GM19468 (cell line): ENCODE measurements at regions not wholly inside any gene's neighbourhood (a gene's known extent, or its start where the extent isn't known, plus 50 kb on each side); places are given as distances from the start of the nearest gene placed in this dataset.
"Not testable (repeated sequence)": the region's sequence is repeated elsewhere in the genome, so short reads cannot be mapped to it uniquely, and the experiment has no call there.

Experiments used
- ATAC-seq: cut with Tn5 transposase; IDR thresholded peaks from one replicate; pipeline ENCODE4 v1.9.1; 2021; ENCODE audit warnings: mild to moderate bottlenecking, moderate library complexity, moderate number of reproducible peaks; ENCODE audit not compliant: unreplicated experiment; ENCODE audit errors: extremely low read depth

DNA sequence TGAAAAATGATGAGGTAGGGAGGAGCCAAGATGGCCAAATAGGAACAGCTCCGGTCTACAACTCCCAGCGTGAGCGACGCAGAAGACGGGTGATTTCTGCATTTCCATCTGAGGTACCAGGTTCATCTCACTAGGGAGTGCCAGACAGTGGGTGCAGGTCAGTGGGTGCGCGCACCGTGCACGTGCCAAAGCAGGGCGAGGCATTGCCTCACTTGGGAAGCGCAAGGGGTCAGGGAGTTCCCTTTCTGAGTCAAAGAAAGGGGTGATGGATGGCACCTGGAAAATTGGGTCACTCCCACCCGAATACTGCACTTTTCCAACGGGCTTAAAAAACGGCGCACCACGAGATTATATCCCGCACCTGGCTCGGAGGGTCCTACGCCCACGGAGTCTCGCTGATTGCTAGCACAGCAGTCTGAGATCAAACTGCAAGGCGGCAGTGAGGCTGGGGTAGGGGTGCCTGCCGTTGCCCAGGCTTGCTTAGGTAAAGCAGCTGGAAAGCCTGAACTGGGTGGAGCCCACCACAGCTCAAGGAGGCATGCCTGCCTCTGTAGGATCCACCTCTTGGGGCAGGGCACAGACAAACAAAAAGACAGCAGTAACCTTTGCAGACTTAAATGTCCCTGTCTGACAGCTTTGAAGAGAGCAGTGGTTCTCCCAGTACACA lies 230.5 kb downstream of the GOLGA6L6 start:
- not testable (repeated sequence) for ATAC-seq

DNA sequence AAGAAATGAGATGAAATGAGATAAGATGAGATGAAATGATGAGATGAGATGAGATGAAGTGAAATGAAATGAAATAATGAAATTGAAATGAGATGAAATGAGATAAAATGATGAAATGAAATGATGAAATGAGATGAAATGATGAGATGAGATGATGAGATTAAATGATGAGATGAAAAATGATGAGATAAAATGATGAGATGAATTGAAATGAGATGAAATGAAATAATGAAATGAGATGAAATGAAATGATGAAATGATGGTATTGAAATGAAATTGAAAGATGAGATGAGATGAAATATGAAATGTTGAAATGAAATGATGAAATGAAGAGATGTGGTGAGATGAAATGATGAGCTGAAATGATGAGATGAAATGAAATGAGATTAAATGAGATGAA lies 231.0 kb downstream of the GOLGA6L6 start:
- ATAC-seq: no peak

DNA sequence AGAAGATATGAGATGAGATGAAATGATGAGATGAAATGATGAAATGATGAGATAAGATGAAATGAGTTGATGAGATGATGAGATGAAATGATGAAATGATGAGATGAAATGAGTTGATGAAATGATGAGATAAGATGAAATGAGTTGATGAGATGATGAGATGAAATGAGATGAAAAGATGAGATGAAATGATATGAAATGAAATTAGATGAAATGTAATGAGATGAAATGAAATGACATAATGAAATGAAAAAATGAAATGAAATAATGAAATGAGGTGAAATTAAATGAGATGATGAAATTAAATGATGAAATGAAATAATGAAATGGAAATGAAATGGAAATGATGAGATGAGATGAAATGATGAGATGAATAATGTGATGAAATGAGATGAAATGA lies 231.6 kb downstream of the GOLGA6L6 start:
- not testable (repeated sequence) for ATAC-seq

DNA sequence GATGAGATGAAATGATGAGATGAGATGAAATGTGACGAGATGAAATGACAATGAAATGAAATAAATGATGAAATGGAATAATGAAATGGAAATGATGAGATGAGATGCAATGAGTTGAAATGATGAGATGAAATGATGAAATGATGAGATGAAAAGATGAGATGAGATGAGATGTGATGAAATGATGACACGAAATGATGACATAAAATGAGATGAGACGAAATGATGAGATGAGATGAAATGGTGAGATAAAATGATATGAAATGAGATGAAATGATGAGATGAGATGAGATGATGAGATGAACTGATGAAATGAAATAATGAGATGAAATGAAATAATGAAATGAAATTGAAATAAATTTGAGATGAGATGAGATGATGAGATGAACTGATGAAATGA lies 232.2 kb downstream of the GOLGA6L6 start:
- not testable (repeated sequence) for ATAC-seq

DNA sequence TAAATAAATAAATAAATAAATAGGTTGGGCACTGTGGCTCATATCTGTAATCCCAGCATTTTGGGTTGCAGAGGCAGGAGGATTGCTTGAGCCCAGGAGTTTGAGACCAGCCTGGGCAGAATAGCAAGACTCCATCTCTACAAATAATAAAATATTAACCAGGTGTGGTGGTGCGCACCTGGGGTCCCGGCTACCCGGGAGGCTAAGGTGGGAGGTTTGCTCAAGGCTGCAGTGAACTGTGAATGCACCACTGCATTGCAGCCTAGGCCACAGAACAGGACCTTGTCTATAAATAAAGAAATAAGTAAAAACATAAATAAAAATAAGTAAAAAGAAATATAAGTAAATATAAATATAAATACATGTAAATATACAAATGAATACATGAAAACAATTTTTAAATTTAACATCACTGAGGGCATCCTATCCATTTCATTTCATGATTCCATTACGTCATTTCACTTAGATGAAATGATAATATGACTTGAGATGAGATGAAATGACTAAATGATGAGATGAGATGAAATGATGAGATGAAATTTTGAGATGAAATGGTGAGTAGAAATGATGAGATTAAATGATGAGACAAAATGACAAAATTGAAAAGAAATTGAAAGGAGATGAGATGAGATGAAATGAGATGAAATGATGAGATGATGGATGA lies 233.4 kb downstream of the GOLGA6L6 start:
- not testable (repeated sequence) for ATAC-seq

DNA sequence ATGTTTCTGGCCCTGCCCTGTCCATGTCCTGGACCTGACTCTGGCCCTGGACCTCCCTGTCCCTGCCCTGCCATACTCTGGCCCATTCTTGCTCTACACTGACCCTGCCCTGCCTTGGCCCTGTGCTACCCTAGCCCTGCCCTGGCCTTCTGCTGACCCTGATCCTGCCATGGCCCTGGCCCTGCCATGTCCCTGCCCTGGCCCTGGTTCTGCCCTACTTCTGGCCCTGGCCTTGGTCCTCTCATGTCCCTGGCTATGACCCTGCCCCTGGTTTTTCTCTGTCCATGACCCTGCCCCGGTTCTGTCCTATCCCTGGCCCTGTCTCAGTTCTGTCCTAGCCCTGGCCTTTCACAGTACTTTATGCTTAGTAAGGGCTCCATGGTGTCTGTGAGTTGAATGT lies 234.5 kb downstream of the GOLGA6L6 start:
- not testable (repeated sequence) for ATAC-seq

DNA sequence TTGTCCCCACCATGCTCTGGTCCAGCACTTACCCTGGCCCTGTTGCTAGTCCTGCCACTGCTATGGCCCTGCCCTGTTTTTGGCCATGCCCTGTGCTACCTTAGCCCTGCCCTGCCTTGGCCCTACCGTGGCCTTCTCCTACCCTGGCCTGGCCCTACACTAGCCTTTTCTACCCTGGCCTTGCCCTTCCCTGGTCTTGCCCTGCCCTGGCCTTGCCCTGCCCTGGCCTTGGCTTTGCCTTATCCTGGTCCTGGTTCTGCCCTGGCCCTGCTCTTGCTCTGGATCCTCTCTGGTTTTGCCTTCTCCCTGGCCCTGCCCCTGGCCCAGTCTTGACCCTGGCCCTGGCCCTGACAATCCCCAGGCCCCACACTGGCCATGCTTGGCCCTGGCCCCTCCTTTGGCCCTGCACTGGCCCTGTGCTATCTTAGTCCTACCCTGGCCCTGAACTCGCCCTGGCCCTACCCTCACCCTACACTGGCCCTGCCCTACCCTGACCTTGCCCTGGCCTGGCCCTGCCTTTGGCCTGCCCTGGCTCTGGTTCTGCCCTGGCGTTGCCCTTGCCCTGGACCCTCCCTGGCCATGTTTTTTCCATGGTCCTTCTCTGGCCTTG lies 235.0 kb downstream of the GOLGA6L6 start:
- ATAC-seq: not testable (repeated sequence)

DNA sequence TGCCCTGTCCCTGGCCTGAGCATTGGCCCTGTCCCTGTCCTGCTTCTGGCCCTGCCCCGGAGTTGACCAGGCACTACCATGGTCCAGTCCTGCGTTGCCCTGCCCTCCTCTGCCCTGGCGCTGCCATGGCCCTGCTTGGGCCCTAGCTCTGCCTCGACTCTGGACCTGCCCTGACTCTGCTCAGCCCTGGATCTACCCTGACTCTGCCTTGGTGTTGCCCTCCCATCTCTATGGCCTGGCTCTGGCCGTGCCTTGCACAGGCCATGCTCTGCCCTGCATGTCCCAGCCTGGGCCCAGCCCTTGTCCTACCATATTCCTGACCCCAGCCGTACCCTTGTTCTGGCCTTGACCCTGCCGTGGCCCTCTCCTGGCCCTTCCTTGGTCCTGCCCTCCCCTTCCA lies 235.7 kb downstream of the GOLGA6L6 start:
- ATAC-seq: not testable (repeated sequence)

DNA sequence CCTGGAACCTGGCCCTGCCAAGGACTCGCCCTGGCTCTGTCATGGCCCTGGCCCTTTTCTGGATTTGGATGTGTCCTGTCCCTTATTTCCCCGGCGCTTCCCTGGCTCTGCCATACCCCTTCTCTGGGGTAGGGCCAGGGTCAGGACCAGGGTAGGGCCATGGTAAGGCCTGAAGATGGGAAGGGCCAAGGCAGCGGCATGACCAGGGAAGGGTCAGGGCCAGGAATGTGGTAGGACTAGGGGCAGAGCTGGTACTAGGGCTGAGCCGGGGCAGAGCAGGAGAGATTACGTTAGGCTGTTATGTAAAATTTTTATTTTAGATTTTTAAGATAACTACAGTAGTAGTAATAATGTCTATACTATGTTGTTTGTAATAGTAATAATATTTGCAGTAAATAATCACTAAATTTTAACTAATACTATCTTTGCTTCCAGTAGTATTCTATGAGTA lies 236.6 kb downstream of the GOLGA6L6 start:
- ATAC-seq: not testable (repeated sequence)

DNA sequence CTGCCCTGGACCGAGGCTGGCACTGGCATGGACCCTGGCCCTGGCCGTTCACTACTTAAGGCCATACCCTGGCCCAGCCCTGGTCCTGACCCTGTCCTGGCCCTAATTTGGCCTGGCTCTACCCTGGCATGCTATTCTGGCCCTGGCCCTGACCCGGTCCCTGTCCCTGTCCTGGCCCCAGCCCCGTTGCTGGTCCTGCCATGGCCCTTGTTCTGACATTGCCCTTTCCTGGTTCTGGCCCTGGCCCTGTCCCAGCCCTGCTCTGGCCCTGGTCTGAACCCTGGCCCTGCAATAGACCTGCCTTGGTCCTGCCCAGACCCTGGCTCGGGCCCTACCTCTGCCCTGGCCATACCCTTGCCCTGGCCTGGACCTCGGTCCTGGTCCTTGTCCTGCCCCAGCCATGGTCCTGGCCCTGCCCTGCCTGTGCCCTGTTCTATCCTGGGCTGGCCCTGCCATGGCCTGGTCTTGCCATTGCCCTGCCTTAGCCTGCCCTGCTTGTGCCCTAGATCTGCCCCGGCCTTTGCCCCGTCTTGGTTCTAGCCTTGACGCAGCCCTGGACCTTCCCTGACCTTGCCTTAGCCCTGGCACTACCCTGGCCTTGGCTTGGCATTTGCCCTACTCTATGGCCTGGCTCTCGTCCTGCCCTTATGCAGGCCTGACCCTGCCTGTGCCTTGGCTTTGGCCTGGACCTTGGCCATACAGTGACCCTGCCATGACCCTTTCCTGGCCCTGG lies 237.2 kb downstream of the GOLGA6L6 start:
- ATAC-seq: not testable (repeated sequence)

DNA sequence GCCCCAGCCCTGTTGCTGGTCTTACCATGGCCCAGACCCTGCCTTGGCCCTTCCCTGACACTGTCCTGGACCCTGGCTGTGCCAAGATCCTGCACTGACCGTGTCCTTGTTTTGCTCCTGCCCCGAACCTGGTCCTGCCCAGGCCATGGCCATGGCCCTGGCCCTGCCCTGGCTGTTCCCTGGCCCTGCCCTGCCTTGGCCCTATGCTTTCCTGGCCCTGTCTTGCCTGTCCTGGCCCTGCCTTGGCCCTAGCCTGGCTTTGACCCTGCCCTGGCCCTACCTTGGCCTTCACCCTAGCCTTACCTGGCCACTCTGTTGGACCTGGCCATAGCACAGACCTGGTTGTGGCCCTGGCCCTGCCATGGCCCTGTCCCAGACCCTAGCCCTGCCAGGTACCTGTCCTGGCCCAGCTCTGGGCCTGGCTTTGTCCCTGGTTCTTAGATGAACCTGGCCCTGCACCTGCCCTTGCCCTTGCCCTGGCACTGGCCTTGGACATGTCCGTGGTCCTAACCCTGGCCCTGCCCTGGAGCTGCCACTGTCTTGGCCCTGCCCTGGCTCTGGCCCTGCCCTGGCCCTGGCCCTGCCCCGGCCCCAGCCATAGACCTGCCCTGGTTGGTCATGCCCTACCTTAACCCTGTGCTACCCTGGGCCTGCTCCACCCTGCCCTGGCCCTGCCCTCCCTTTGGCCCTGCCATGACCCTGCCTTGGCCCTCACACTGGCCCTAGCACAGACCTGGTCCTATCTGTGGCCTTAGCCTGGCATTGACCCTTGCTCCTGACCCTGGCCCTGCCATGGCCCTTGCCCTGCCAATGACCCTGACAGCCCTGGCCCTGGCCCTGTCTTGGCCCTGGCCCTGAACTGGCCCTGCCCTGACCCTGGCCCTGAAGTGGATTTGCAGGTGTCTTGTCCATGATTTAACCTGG lies 238.1 kb downstream of the GOLGA6L6 start:
- ATAC-seq: not testable (repeated sequence)

DNA sequence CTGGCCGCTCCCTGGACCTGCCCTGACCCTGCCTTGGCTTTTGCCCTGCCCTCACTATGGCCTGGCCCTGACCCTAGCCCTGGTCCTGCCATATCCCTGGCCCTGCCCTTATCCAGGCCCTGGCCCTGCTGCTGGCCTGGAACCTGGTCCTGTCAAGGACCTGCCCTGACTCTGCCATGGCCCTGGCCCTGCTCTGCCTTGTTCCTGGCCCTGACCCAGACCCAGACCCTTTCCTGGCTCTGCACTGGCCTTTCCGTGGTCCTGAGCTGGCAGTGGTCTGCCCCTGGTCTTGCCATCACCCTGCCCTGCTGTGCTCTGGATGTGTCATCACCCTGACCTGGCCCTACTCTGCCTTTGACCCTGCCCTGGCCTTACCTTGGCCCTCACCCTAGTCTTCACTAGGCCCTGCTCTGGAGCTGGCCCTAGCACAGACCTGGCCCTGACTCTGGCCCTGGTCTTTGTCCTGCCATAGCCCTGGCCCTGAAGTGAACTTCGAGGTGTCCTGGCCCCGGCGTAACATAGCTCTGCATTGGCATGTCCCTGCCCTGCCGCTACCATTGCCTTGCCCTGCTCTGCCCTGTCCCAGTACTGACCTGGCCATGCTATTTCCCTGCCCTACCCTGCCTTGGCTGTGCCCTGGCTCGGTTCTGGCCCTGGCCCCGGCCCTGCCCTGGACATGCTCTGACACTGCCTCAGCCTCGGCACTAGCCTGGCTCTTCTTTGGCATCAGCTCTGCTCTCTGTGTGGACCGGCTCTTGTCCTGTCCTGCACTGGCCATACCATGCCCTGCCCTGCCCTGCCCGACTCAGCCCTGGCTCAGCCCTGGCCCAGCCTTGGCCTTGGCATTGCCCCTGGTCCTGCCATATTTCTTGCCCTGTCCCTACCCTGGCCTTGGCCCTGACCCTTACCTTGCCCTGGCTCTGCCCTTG lies 239.2 kb downstream of the GOLGA6L6 start:
- ATAC-seq: not testable (repeated sequence)

DNA sequence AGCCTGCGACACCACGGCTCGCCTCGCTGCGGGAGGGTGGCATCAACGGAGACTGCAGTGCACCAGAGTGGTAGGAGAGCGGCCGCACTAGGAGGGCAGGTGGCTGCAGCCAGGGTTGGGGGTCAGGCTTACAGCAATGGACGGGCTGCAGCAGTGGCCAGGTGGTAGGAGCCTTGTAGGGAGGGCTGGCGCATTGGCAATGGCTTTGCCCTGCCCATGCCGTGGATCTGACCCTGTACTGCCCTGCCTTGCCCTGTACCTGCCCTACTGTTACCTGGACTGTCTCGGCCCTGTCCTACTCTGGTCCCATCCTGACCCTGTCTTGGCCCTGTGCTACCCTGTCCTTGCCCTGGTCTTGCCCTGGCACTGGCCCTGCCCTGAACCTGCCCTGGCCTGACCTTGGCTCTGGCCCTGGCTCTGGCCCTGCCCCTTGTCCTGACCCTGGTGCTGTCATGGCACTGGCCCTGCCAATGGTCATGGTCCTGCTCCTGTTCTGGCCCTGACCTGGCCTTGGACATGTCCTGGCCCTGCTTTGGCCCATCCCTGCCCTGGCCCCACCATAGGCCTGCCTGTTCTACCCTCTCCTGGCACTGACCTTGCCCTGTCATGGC lies 240.0 kb downstream of the GOLGA6L6 start:
- ATAC-seq: not testable (repeated sequence)

DNA sequence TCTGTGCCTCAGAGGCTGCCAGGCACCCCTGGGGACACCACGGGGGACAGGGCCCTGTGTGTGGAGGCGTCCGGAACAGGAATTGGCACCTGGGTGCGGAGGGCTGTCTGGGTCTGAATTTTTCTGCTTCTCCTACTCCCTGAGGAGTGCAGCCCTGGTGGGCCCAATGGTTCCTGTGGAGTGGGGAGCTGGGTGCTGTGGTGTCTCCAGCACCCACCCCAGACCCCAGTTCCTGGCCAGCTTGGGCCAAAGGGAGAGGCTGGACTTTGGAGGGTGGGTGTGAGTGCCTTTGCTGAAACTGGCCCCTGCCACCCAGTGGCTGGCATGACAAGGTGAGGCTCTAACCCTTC lies 240.6 kb downstream of the GOLGA6L6 start:
- ATAC-seq: not testable (repeated sequence)

DNA sequence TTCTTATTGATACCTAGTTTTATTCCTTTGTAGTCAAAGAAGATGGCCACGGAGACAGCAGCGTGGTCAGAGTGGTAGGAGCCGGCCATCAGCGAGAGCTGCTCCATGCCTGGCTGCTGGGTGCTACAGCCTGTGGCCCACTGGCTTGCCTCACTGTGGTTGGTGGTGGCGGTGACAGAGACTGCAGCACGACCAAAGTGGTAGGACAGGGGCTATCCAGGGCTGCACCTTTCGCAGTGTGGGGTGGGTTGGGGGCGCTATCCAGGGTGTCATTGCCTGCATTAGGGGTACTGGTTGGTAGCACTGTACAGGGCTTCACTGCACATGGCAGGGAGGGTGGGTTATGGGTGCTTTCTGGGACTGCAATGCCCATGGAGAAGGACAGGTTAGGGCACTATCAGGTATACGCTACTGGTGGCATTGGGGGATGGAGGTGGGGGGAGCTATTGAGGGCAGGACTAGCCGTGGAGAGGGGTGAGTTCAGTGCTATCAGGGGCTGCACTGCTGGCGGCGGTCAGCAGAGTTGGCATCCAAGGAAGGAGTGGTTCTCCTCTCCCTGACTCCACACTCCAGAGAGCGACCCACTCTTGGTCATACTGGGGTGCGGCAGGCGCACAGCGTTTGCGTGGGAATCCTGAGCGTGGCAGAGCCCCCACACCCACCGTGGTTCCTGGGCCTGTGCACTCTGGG lies 241.1 kb downstream of the GOLGA6L6 start:
- ATAC-seq: not testable (repeated sequence)

DNA sequence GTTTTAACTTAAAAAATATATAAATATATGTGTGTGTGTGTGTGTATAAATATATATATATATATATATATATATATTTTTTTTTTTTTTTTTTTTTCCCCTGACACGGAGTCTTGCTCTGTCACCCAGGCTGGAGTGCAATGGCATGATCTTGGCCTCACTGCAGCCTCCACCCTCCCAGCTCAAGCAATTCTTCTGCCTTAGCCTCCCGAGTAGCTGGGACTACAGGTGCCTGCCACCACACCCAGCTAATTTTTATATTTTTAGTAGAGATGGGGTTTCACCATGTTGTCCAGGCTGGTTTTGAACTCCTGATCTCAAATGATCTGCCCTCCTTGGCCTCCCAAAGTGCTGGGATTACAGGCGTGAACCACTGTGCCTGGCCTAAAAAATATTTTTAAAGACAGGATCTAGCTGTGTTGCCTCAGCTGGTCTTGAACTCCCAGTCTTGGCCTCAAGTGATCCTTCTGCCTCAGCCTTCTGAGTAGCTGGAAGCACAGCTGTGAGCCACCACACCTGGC lies 243.9 kb downstream of the GOLGA6L6 start:
- ATAC-seq: not testable (repeated sequence)

DNA sequence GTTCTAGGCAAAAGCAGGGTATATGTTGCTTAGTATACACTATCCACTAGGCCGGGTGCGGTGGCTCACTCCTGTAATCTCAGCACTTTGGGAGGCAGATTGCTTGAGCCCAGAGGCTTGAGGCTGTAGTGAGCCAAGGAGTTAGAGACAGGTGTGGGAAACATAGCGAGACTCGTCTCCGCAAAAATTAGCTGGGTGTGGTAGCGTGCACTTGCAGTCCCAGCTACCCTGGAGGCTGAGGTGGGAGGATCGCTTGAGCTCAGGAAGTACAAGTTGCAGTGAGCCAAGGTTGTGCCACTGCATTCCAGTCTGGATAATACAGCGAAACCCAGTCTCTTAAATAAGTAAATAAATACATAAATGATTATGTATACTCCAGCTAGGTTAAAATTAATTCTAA lies 245.3 kb downstream of the GOLGA6L6 start:
- ATAC-seq: not testable (repeated sequence)
